GM23248 (cell line): ENCODE measurements at regions not wholly inside any gene's neighbourhood (a gene's known extent, or its start where the extent isn't known, plus 50 kb on each side); places are given as distances from the start of the nearest gene placed in this dataset.

Source experiments
- EZH2 ChIP-seq: fragments of 200-600 bp; sonication (generic); IDR thresholded peaks from 2 replicates; pipeline ENCODE4 v1.6.1; 2018; ENCODE audit warnings: antibody characterized with exemption, mild to moderate bottlenecking; ENCODE audit not compliant: insufficient read depth, poor library complexity, severe bottlenecking
- EZH2phosphoT487 ChIP-seq: fragments of 200-600 bp; sonication (generic); IDR thresholded peaks from 2 replicates; pipeline ENCODE4 v1.6.1; 2018; ENCODE audit warnings: antibody characterized with exemption, moderate library complexity, mild to moderate bottlenecking, low read depth; ENCODE audit not compliant: insufficient read depth

DNA sequence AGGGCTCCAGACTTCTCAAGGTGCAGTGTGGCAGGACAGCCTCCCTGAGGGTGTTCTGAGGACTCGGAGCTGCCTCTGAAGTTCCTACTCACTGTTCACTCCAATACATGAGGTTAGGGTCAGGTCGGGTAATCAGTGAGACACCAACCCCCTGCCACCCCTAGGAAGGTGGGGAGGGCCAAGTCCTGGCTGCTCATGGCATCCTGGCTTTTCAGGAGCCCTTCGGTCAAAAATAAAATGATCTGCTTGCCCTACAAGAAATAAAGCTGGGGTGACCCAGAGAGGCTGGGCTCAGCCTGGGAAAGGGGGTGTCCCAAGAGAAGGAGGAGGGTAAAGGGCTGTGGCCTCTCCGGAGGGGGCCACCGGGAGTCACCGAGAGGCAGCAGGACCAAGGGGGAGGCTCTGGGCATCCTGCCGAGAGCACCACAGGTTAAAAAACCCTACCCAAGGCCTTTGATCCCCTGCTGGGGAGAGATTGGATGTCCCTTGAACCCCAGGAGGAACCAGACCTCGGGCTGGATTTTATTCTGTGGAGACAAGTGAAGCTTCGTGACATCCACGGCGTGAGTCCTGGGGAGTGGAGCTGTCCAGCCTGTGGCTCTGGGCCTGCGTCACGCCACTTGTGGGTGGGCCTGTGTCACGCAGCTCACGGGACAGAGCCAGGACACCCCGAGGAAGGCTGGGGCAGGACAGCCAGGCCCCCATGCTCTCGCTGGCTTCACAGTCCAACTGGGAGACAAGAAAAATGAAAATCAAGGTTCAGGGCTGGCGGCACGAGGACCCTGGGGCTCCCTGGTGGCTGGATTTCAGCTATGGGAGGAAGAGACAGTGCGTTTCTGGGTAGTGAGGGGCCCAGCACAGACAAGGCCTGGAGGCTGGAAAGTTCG, 102.2 kb upstream of the FGF3 start:
- TF ChIP-seq EZH2phosphoT487 (no peak), EZH2 (no peak)
